ENCODE measurements at regions not wholly inside any gene's neighbourhood (a gene's known extent, or its start where the extent isn't known, plus 50 kb on each side); places are given as distances from the start of the nearest gene placed in this dataset.

- H3K36me3 ChIP-seq = no peaks in the 10 kb centered on the region
- WGBS, 2 donors (ENCODE audit: low coverage in 1 of 2) = 12 to 15% methylated on average over 2 of the region's 2 CpGs
- ATAC-seq = no peak
These were observed 948.2 kb downstream of the EPHA3 start for GRCh38 chr3:90055666-90056065.

GRCh38 chr3:90056281-90057032 lies 949.0 kb downstream of the EPHA3 start:
- Histone ChIP-seq H3K4me1 (peaks cover 0 to 7% (median 0%) of the 10 kb centered on the region in 3 donors), H3K4me3 (no peak overlapping the region), H3K27me3 (no peaks in the 10 kb centered on the region), H3K36me3 (no peaks in the 10 kb centered on the region), H3K9me3 (no peaks in the 10 kb centered on the region), H3K27ac (no peak overlapping the region)
- 70 to 88% methylated on average over 2 of the region's 2 CpGs for WGBS, 2 donors (ENCODE audit: low coverage in 1 of 2)
- TF ChIP-seq POLR2AphosphoS5 (IDR thresholded peaks at IDR 0.05) (no peak), CTCF (IDR thresholded peaks at IDR 0.05) (no peak), EP300 (IDR thresholded peaks at IDR 0.05) (no peak), POLR2A (IDR thresholded peaks at IDR 0.05) (no peak)
- ATAC-seq = no peak

More at GRCh38 chr3:90055666-90056065, 948.2 kb downstream of the EPHA3 start:
- Histone ChIP-seq H3K27ac (no peak overlapping the region), H3K9me3 (no peaks in the 10 kb centered on the region), H3K27me3 (no peaks in the 10 kb centered on the region), H3K4me1 (peaks cover 0 to 7% (median 0%) of the 10 kb centered on the region in 3 donors), H3K4me3 (no peak overlapping the region)
- no peak for TF ChIP-seq EP300 (IDR thresholded peaks at IDR 0.05)
- no peak for TF ChIP-seq CTCF (IDR thresholded peaks at IDR 0.05)
- no peak for TF ChIP-seq POLR2AphosphoS5 (IDR thresholded peaks at IDR 0.05)
- no peak for TF ChIP-seq POLR2A (IDR thresholded peaks at IDR 0.05)

GRCh38 chr3:90062016-90062415 lies 954.6 kb downstream of the EPHA3 start:
- no peak for ATAC-seq
- no peak overlapping the region for H3K27ac ChIP-seq

GRCh38 chr3:90062631-90063200 lies 955.3 kb downstream of the EPHA3 start:
- Histone ChIP-seq H3K4me3 (no peak overlapping the region), H3K27ac (no peak overlapping the region), H3K27me3 (no peaks in the 10 kb centered on the region), H3K9me3 (no peaks in the 10 kb centered on the region), H3K36me3 (no peaks in the 10 kb centered on the region), H3K4me1 (no peaks in the 10 kb centered on the region)
- no peak for ATAC-seq
- WGBS, 2 donors (ENCODE audit: low coverage in 1 of 2) = 67 to 91% methylated on average over 2 of the region's 2 CpGs
- no peak for TF ChIP-seq EP300 (IDR thresholded peaks at IDR 0.05)

More at GRCh38 chr3:90062016-90062415, 954.6 kb downstream of the EPHA3 start:
- Histone ChIP-seq H3K36me3 (no peaks in the 10 kb centered on the region), H3K9me3 (no peaks in the 10 kb centered on the region), H3K27me3 (no peaks in the 10 kb centered on the region), H3K4me1 (no peaks in the 10 kb centered on the region), H3K4me3 (no peak overlapping the region)
- no peak for TF ChIP-seq POLR2AphosphoS5 (IDR thresholded peaks at IDR 0.05)
- no peak for TF ChIP-seq EP300 (IDR thresholded peaks at IDR 0.05)
- no peak for TF ChIP-seq POLR2A (IDR thresholded peaks at IDR 0.05)
- TF ChIP-seq CTCF (IDR thresholded peaks at IDR 0.05) = no peak

- H3K27ac ChIP-seq = no peak overlapping the region
- H3K4me3 ChIP-seq = no peak overlapping the region
- H3K9me3 ChIP-seq = no peaks in the 10 kb centered on the region
- H3K27me3 ChIP-seq = no peaks in the 10 kb centered on the region
- 74 to 95% methylated on average over 3 of the region's 3 CpGs for WGBS, 2 donors (ENCODE audit: low coverage in 1 of 2)
- ATAC-seq = no peak
- no peaks in the 10 kb centered on the region for H3K4me1 ChIP-seq
- TF ChIP-seq EP300 (IDR thresholded peaks at IDR 0.05) (no peak), CTCF (IDR thresholded peaks at IDR 0.05) (no peak), POLR2AphosphoS5 (IDR thresholded peaks at IDR 0.05) (no peak), POLR2A (IDR thresholded peaks at IDR 0.05) (no peak)
- no peaks in the 10 kb centered on the region for H3K36me3 ChIP-seq
These were observed 961.4 kb downstream of the EPHA3 start for GRCh38 chr3:90068783-90069182.

All from gastroesophageal sphincter (tissue), 4 donors.